ENCODE measurements at regions not wholly inside any gene's neighbourhood (a gene's known extent, or its start where the extent isn't known, plus 50 kb on each side); places are given as distances from the start of the nearest gene placed in this dataset.

DNA sequence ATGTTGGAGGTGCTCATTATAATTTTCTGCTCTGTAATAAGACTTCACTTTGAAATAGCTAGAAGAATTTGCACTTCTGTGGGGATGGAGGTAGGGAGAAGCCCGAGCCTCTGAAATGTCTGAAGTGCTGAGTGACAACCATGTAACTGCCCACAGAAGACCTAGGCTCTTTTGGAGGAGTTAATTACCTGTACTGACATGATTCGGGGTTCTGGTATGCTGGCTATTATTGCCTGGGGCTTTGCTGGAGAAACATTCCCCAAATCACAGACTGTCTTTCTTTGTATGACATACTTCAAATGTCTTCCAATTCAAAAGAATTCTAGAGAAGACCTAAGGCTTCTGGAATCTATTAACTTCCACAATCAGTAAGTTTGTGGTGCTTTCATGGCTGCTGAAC, 211.2 kb upstream of the POF1B start:
- peaks cover 0 to 3% (median 1%) of the 10 kb centered on the region in 4 donors for H3K9me3 ChIP-seq (ENCODE audit: control insufficient read depth in 4 of 4, low read length in 3 of 4)
- H3K4me1 ChIP-seq (ENCODE audit: control insufficient read depth in 4 of 4, insufficient read depth in 4 of 4, low read length in 3 of 4): no peaks in the 10 kb centered on the region
- H3K27me3 ChIP-seq (ENCODE audit: control insufficient read depth in 4 of 4, insufficient read depth in 4 of 4, low read length in 3 of 4): peaks cover 0 to 3% (median 0%) of the 10 kb centered on the region in 4 donors
- TF ChIP-seq HNF4G (IDR thresholded peaks at IDR 0.05): no peak
- TF ChIP-seq, protein P1, sequence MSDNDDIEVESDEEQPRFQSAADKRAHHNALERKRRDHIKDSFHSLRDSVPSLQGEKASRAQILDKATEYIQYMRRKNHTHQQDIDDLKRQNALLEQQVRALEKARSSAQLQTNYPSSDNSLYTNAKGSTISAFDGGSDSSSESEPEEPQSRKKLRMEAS (IDR thresholded peaks at IDR 0.05): no peak
- no peak for TF ChIP-seq RXRA (IDR thresholded peaks at IDR 0.05)
- no peak for TF ChIP-seq EGR1 (IDR thresholded peaks at IDR 0.05; ENCODE audit: low read depth in 2 of 2)
- TF ChIP-seq JUND (IDR thresholded peaks at IDR 0.05): no peak
- no peak for TF ChIP-seq GABPA (IDR thresholded peaks at IDR 0.05 in 1 of 2, conservative IDR thresholded peaks at IDR 0.05 in 1 of 2)
- TF ChIP-seq RAD21 (IDR thresholded peaks at IDR 0.05): no peak
- no peak for TF ChIP-seq FOXA1 (IDR thresholded peaks at IDR 0.05)
- TF ChIP-seq, protein P2, sequence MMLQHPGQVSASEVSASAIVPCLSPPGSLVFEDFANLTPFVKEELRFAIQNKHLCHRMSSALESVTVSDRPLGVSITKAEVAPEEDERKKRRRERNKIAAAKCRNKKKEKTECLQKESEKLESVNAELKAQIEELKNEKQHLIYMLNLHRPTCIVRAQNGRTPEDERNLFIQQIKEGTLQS (IDR thresholded peaks at IDR 0.05): no peak
- no peak for TF ChIP-seq SP1 (IDR thresholded peaks at IDR 0.05)
- no peak overlapping the region for H3K4me3 ChIP-seq (ENCODE audit: low read depth in 1 of 3, low read length in 3 of 3)
- no peaks in the 10 kb centered on the region for H3K36me3 ChIP-seq (ENCODE audit: control insufficient read depth in 4 of 4, insufficient read depth in 3 of 4, low read depth in 1 of 4, low read length in 3 of 4)
- H3K9ac ChIP-seq (ENCODE audit: low read depth in 1 of 2, low read length in 2 of 2): no peak overlapping the region
- H3K27ac ChIP-seq (ENCODE audit: low read depth in 1 of 2, low read length in 2 of 2): no peak overlapping the region
- WGBS: 65% methylated on average over 2 of the region's 2 CpGs
- no peak for DNase-seq (ENCODE audit: low spot score)

DNA sequence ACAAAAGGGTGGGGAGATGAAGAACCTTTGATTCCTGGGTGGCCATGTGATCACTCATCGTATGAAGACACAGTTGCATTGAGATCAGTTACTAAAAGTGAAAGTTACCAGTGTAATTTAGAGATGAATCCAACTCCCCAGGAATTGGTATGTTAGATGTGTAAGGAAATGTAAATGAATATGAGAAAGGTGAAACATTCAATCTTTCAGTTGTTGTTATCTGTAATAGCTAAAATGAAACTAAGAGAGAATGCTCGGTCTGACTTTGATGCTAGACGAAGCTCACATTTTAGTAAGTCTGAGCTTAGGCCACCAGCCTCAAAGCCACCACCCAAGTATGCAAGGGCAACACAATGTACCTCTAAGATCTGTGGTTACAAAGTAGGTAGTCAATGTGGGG, 194.3 kb upstream of the POF1B start:
- Histone ChIP-seq H3K36me3 (ENCODE audit: control insufficient read depth in 4 of 4, insufficient read depth in 3 of 4, low read depth in 1 of 4, low read length in 3 of 4) (no peaks in the 10 kb centered on the region), H3K9me3 (ENCODE audit: control insufficient read depth in 4 of 4, low read length in 3 of 4) (no peaks in the 10 kb centered on the region), H3K27me3 (ENCODE audit: control insufficient read depth in 4 of 4, insufficient read depth in 4 of 4, low read length in 3 of 4) (peaks cover 0 to 5% (median 0%) of the 10 kb centered on the region in 4 donors), H3K9ac (ENCODE audit: low read depth in 1 of 2, low read length in 2 of 2) (no peak overlapping the region), H3K27ac (ENCODE audit: low read depth in 1 of 2, low read length in 2 of 2) (no peak overlapping the region), H3K4me1 (ENCODE audit: control insufficient read depth in 4 of 4, insufficient read depth in 4 of 4, low read length in 3 of 4) (no peaks in the 10 kb centered on the region), H3K4me3 (ENCODE audit: low read depth in 1 of 3, low read length in 3 of 3) (no peak overlapping the region)
- TF ChIP-seq, protein P3, sequence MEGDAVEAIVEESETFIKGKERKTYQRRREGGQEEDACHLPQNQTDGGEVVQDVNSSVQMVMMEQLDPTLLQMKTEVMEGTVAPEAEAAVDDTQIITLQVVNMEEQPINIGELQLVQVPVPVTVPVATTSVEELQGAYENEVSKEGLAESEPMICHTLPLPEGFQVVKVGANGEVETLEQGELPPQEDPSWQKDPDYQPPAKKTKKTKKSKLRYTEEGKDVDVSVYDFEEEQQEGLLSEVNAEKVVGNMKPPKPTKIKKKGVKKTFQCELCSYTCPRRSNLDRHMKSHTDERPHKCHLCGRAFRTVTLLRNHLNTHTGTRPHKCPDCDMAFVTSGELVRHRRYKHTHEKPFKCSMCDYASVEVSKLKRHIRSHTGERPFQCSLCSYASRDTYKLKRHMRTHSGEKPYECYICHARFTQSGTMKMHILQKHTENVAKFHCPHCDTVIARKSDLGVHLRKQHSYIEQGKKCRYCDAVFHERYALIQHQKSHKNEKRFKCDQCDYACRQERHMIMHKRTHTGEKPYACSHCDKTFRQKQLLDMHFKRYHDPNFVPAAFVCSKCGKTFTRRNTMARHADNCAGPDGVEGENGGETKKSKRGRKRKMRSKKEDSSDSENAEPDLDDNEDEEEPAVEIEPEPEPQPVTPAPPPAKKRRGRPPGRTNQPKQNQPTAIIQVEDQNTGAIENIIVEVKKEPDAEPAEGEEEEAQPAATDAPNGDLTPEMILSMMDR (IDR thresholded peaks at IDR 0.05; ENCODE audit: low read depth, low read length, missing input control): no peak
- no peak for TF ChIP-seq EGR1 (IDR thresholded peaks at IDR 0.05; ENCODE audit: low read depth in 2 of 2)
- TF ChIP-seq, protein P1 (IDR thresholded peaks at IDR 0.05): no peak
- TF ChIP-seq FOXA1 (IDR thresholded peaks at IDR 0.05): no peak
- TF ChIP-seq, protein P2 (IDR thresholded peaks at IDR 0.05): no peak
- TF ChIP-seq, protein P4, sequence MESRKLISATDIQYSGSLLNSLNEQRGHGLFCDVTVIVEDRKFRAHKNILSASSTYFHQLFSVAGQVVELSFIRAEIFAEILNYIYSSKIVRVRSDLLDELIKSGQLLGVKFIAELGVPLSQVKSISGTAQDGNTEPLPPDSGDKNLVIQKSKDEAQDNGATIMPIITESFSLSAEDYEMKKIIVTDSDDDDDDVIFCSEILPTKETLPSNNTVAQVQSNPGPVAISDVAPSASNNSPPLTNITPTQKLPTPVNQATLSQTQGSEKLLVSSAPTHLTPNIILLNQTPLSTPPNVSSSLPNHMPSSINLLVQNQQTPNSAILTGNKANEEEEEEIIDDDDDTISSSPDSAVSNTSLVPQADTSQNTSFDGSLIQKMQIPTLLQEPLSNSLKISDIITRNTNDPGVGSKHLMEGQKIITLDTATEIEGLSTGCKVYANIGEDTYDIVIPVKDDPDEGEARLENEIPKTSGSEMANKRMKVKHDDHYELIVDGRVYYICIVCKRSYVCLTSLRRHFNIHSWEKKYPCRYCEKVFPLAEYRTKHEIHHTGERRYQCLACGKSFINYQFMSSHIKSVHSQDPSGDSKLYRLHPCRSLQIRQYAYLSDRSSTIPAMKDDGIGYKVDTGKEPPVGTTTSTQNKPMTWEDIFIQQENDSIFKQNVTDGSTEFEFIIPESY (IDR thresholded peaks at IDR 0.05): no peak
- no peak for TF ChIP-seq YY1 (IDR thresholded peaks at IDR 0.05)
- TF ChIP-seq HNF4G (IDR thresholded peaks at IDR 0.05): no peak
- no peak for TF ChIP-seq FOXA2 (IDR thresholded peaks at IDR 0.05)
- TF ChIP-seq RAD21 (IDR thresholded peaks at IDR 0.05): no peak
- no peak for TF ChIP-seq JUND (IDR thresholded peaks at IDR 0.05)
- TF ChIP-seq HNF4A (conservative IDR thresholded peaks at IDR 0.05): no peak
- no peak for TF ChIP-seq GABPA (IDR thresholded peaks at IDR 0.05 in 1 of 2, conservative IDR thresholded peaks at IDR 0.05 in 1 of 2)
- TF ChIP-seq TAF1 (conservative IDR thresholded peaks at IDR 0.05): no peak
- no peak for DNase-seq (ENCODE audit: low spot score)
- 73% methylated on average over 3 of the region's 3 CpGs for WGBS

All from liver (tissue), 8 donors.